ENCODE measurements at regions not wholly inside any gene's neighbourhood (a gene's known extent, or its start where the extent isn't known, plus 50 kb on each side); places are given as distances from the start of the nearest gene placed in this dataset.

GRCh38 chr5:87589587-87589986 lies 176.9 kb upstream of the CCNH start:
- TF ChIP-seq CTCF (conservative IDR thresholded peaks at IDR 0.05; ENCODE audit: low read length) = no peak
- TF ChIP-seq EZH2phosphoT487 (IDR thresholded peaks at IDR 0.05; ENCODE audit: borderline replicate concordance, low read depth, low read length) = no peak

All from OCI-LY7 (cell line).